HepG2 (cell line): ENCODE measurements at regions not wholly inside any gene's neighbourhood (a gene's known extent, or its start where the extent isn't known, plus 50 kb on each side); places are given as distances from the start of the nearest gene placed in this dataset.
"Not testable (repeated sequence)": the region's sequence is repeated elsewhere in the genome, so short reads cannot be mapped to it uniquely, and the experiment has no call there.

Experiments
- ATAC-seq: fragments of 200-7000 bp; cut with Tn5 transposase; 3 replicates; pipeline ENCODE4 v1.9.1; 2020; ENCODE audit warnings: mild to moderate bottlenecking, moderate library complexity
- BruUV-seq: library from RNA; stranded (reverse); fragments of 400-500 nt; replicated peaks from 2 replicates; lab custom pipeline; 2021; lab: Mats Ljungman, UMichigan
- CTCF ChIA-PET: fragments of 300-600 bp; formaldehyde crosslinking; extraction: SDS; loops from one replicate; lab custom pipeline; 2021; ENCODE audit warnings: low total read pairs, inconsistent platforms, low intra/inter-chr PET ratio; lab: Yijun Ruan, JAX
- POLR2A ChIA-PET: fragments of 350-600 bp; sonication (Branson Sonifier 250); formaldehyde crosslinking; loops from one replicate; lab custom pipeline; 2020; ENCODE audit warnings: antibody characterized with exemption, inconsistent platforms; lab: Yijun Ruan, JAX
- DNase-seq: peaks from one replicate; pipeline ENCODE4 v3.0.0-alpha.2; 2015; ENCODE audit warnings: low spot score
- FAIRE-seq: peaks from 3 replicates; lab custom pipeline; 2011; peaks lifted over from hg19 to GRCh38; lab: Jason Lieb, UNC
- H2AFZ ChIP-seq: one replicate; pipeline ENCODE4 v1.6.1; 2011; ENCODE audit warnings: low read length, inconsistent platforms
- H3K27ac ChIP-seq: fragments of 300-600 bp; 3 replicates; pipeline ENCODE4 v1.8.0; 2011; ENCODE audit warnings: mixed run types, mild to moderate bottlenecking, mixed read lengths, low read length, inconsistent platforms; ENCODE audit not compliant: insufficient read depth; ENCODE audit errors: extremely low read length
- H3K27me3 ChIP-seq, 2 experiments: fragments of 200-600 bp in 1 of 2; 2 replicates in 1 of 2; 3 replicates in 1 of 2; pipeline versions ENCODE4 v1.6.0 to v1.8.0; 2011; ENCODE audit warnings: low read length in 2 of 2, mild to moderate bottlenecking in 2 of 2, moderate library complexity in 2 of 2, inconsistent platforms in 1 of 2; ENCODE audit not compliant: insufficient read depth in 2 of 2, control insufficient read depth in 1 of 2
- H3K36me3 ChIP-seq, 2 experiments: fragments of 200-600 bp in 1 of 2; replicated peaks in 1 of 2; 2 replicates in 1 of 2; 3 replicates in 1 of 2; pipeline versions ENCODE4 v1.5.1 to v1.8.0; 2011; ENCODE audit warnings: low read length in 2 of 2, inconsistent platforms in 1 of 2; ENCODE audit not compliant: insufficient read depth in 2 of 2, control insufficient read depth in 1 of 2
- H3K4me1 ChIP-seq: 2 replicates; pipeline ENCODE4 v1.5.1; 2012; ENCODE audit warnings: low read length, inconsistent platforms; ENCODE audit not compliant: insufficient read depth
- H3K4me2 ChIP-seq: 2 replicates; pipeline ENCODE4 v1.6.0; 2011; ENCODE audit warnings: low read depth, low read length, inconsistent platforms
- H3K4me3 ChIP-seq, 3 experiments: fragments of 200-600 bp in 1 of 3; sonication (generic), shearing (Covaris generic) in 1 of 3; replicated peaks in 1 of 3; 2 replicates each; pipeline ENCODE4 v1.5.1; 2011 to 2016; ENCODE audit warnings: low read length in 3 of 3, inconsistent platforms in 2 of 3, low read depth in 2 of 3, mild to moderate bottlenecking in 2 of 3, control low read depth in 1 of 3, mixed read lengths in 1 of 3; ENCODE audit not compliant: insufficient read depth in 1 of 3
- H3K79me2 ChIP-seq: one replicate; pipeline ENCODE4 v1.6.1; 2011; ENCODE audit warnings: low read length, inconsistent platforms; ENCODE audit not compliant: insufficient read depth
- H3K9ac ChIP-seq: 2 replicates; pipeline ENCODE4 v1.6.0; 2011; ENCODE audit warnings: mild to moderate bottlenecking, low read depth, low read length, inconsistent platforms; ENCODE audit not compliant: insufficient read depth
- H3K9me3 ChIP-seq: 2 replicates; pipeline ENCODE4 v1.5.1; 2012; ENCODE audit warnings: mild to moderate bottlenecking, low read length
- H4K20me1 ChIP-seq: 2 replicates; pipeline ENCODE4 v1.6.0; 2011; ENCODE audit warnings: inconsistent platforms, mild to moderate bottlenecking, low read length, moderate library complexity; ENCODE audit not compliant: insufficient read depth
- ETV5 ChIP-seq: IDR thresholded peaks from 2 replicates; pipeline ENCODE4 v1.6.1; 2018; ENCODE audit warnings: missing biosample characterization, missing genetic modification reagents, inconsistent platforms, borderline replicate concordance
- HDAC2 ChIP-seq: sonication (generic); formaldehyde crosslinking; IDR thresholded peaks from 2 replicates; pipeline ENCODE4 v1.4.0; 2020; ENCODE audit warnings: missing genetic modification reagents
- MAFK ChIP-seq, 2 experiments: IDR thresholded peaks in 1 of 2; conservative IDR thresholded peaks in 1 of 2; 2 replicates each; pipeline ENCODE4 v1.6.1; 2011; ENCODE audit warnings: improper control_type of control experiment in 2 of 2, low read length in 2 of 2
- PHF20 ChIP-seq: sonication (generic); formaldehyde crosslinking; IDR thresholded peaks from 2 replicates; pipeline ENCODE4 v1.5.0; 2020; ENCODE audit warnings: mild to moderate bottlenecking, missing genetic modification reagents
- PHF5A ChIP-seq: IDR thresholded peaks from one replicate; pipeline ENCODE4 v1.6.1; 2018; ENCODE audit warnings: low read depth, missing genetic modification reagents; ENCODE audit not compliant: unreplicated experiment
- ZNF235 ChIP-seq: sonication (generic); formaldehyde crosslinking; IDR thresholded peaks from 2 replicates; pipeline ENCODE4 v1.8.1; 2023; ENCODE audit warnings: mild to moderate bottlenecking, missing genetic modification reagents, borderline replicate concordance
- ZNF556 ChIP-seq: sonication (generic); formaldehyde crosslinking; IDR thresholded peaks from 2 replicates; pipeline ENCODE4 v1.4.0; 2020; ENCODE audit warnings: mild to moderate bottlenecking, missing genetic modification reagents, borderline replicate concordance
- WGBS: methylation state at CpG from one replicate; pipeline ENCODE4 v1.1.6; 2017; ENCODE audit warnings: low lambda C conversion rate; 5-methylcytosine and 5-hydroxymethylcytosine counted together
- in situ Hi-C: cut with HindIII; loops from 2 replicates; pipeline ENCODE4 v1.10.0; 2017; ENCODE audit warnings: low pct_unique_long_range_greater_than_20kb; ENCODE audit not compliant: extremely low pct_ligation_motif_present
- intact Hi-C: fragments of 100-400 bp; cut with micrococcal nuclease; formaldehyde crosslinking; loops from one replicate; pipeline ENCODE4 v1.10.0; 2022; ENCODE audit not compliant: unreplicated experiment
- TF ChIP-seq, protein P1 (sequence below): sonication (generic); formaldehyde crosslinking; IDR thresholded peaks from 2 replicates; pipeline ENCODE4 v1.4.0; 2020; ENCODE audit warnings: missing genetic modification reagents, borderline replicate concordance

DNA sequence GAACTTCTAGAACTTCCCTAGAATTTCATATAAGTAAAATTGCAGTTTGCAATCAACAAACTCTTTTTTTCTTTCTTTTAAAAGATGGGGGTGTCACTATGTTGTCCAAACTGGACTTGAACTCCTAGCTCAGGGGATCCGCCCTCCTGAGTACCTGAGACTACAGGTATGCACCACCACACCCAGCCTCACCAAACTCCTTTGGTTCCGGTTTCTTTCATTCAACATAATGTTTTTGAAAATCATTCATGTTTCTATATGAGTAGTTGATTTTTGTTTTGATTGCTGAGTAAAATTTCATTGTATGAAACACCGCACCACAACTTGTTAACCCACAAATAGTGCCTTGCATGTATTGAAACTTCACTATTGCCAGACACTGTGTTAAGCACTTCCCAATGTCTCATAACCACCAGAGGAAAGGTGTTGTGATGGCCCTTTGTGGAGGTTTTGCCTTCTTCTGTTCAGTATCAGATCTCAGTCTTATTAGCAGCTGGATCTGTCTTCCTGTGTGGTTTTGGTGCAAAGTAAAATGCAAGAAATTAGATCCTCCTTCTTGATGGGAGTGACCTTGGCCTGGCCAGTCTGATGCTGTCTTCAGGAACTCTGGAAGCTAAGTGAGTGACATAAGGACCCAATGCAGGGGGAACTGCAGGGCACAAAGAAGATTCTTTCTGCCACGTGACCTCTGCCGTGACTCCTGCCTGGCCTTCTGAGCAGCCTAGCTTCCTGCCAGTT, 78.8 kb upstream of the UBE2E1 start (continued):
- no peak for TF ChIP-seq ZNF235
- no peak for TF ChIP-seq PHF5A (CRISPR knock-in tag)

GRCh38 chr3:23728601-23729117, 77.1 kb upstream of the UBE2E1 start:
- Histone ChIP-seq H3K79me2 (no peaks in the 10 kb centered on the region), H3K27ac (no peak overlapping the region), H3K36me3 (no peaks in the 10 kb centered on the region), H3K27me3 (no peaks in the 10 kb centered on the region), H3K9ac (no peak overlapping the region), H4K20me1 (no peaks in the 10 kb centered on the region), H3K4me3 (no peak overlapping the region), H3K4me2 (no peak overlapping the region), H2AFZ (no peak overlapping the region), H3K9me3 (no peaks in the 10 kb centered on the region), H3K4me1 (no peaks in the 10 kb centered on the region)
- ChIA-PET CTCF (no interaction called here), POLR2A (no interaction called here)
- FAIRE-seq, result no peak
- BruUV-seq, result no TSS peak
- intact Hi-C loops, result no loop called here
- in situ Hi-C loops, result no loop called here
- 37% methylated on average over 4 of the region's 4 CpGs for WGBS
- no peak for DNase-seq
- TF ChIP-seq PHF20 (CRISPR knock-in tag), result no peak
- no peak for TF ChIP-seq ETV5
- TF ChIP-seq, protein P1, sequence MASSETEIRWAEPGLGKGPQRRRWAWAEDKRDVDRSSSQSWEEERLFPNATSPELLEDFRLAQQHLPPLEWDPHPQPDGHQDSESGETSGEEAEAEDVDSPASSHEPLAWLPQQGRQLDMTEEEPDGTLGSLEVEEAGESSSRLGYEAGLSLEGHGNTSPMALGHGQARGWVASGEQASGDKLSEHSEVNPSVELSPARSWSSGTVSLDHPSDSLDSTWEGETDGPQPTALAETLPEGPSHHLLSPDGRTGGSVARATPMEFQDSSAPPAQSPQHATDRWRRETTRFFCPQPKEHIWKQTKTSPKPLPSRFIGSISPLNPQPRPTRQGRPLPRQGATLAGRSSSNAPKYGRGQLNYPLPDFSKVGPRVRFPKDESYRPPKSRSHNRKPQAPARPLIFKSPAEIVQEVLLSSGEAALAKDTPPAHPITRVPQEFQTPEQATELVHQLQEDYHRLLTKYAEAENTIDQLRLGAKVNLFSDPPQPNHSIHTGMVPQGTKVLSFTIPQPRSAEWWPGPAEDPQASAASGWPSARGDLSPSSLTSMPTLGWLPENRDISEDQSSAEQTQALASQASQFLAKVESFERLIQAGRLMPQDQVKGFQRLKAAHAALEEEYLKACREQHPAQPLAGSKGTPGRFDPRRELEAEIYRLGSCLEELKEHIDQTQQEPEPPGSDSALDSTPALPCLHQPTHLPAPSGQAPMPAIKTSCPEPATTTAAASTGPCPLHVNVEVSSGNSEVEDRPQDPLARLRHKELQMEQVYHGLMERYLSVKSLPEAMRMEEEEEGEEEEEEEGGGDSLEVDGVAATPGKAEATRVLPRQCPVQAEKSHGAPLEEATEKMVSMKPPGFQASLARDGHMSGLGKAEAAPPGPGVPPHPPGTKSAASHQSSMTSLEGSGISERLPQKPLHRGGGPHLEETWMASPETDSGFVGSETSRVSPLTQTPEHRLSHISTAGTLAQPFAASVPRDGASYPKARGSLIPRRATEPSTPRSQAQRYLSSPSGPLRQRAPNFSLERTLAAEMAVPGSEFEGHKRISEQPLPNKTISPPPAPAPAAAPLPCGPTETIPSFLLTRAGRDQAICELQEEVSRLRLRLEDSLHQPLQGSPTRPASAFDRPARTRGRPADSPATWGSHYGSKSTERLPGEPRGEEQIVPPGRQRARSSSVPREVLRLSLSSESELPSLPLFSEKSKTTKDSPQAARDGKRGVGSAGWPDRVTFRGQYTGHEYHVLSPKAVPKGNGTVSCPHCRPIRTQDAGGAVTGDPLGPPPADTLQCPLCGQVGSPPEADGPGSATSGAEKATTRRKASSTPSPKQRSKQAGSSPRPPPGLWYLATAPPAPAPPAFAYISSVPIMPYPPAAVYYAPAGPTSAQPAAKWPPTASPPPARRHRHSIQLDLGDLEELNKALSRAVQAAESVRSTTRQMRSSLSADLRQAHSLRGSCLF (CRISPR knock-in tag), result no peak
- no peak for TF ChIP-seq HDAC2 (CRISPR knock-in tag)
- TF ChIP-seq MAFK (conservative IDR thresholded peaks at IDR 0.05 in 1 of 2, IDR thresholded peaks at IDR 0.05 in 1 of 2; ENCODE audit: low read length in 2 of 2), result no peak
- no peak for TF ChIP-seq ZNF556 (CRISPR knock-in tag)
- ATAC-seq, result peak; percentile 41; the same call in 2 of the 3 replicates

DNA sequence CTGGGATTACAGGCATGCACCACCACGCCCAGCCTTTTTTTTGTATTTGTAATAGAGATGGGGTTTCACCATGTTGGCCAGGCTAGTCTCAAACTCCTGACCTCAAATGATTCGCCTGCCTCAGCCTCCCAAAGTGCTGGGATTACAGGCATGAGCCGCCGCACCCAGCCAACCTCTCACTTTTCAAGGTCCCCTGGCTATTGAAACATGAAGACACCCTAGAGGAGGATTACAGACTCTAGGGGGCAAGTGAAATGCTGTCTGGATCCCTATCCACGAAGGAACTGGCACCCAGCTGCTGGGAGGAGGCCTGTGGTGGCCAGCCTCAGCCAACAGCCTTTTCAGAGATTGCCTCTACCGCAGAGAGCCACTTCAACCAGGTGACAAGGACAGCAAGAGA, 76.4 kb upstream of the UBE2E1 start:
- H3K4me3 ChIP-seq, H3K9me3 ChIP-seq, POLR2A ChIA-PET, H3K79me2 ChIP-seq, H3K27ac ChIP-seq, H3K36me3 ChIP-seq, H4K20me1 ChIP-seq, DNase-seq, in situ Hi-C loops, H2AFZ ChIP-seq, H3K4me1 ChIP-seq, H3K9ac ChIP-seq, ATAC-seq, CTCF ChIA-PET, intact Hi-C loops, FAIRE-seq, BruUV-seq, H3K27me3 ChIP-seq, H3K4me2 ChIP-seq: not testable (repeated sequence)
- 27% methylated on average over 3 of the region's 6 CpGs for WGBS
